K562 (cell line): ENCODE measurements at regions not wholly inside any gene's neighbourhood (a gene's known extent, or its start where the extent isn't known, plus 50 kb on each side); places are given as distances from the start of the nearest gene placed in this dataset.

ENCODE experiments used
- ATAC-seq: fragments of 200-7000 bp; cut with Tn5 transposase; 3 replicates; pipeline ENCODE4 v1.9.1; 2020; ENCODE audit warnings: moderate library complexity
- BruUV-seq: library from RNA; stranded (reverse); fragments of 400-500 nt; replicated peaks from 2 replicates; lab custom pipeline; 2021; lab: Mats Ljungman, UMichigan
- CTCF ChIA-PET: fragments of 300-600 bp; formaldehyde crosslinking; extraction: SDS; loops from one replicate; lab custom pipeline; 2021; ENCODE audit warnings: low intra/inter-chr PET ratio; lab: Yijun Ruan, JAX
- POLR2A ChIA-PET: fragments of 300-600, 350-650 bp; sonication (Branson Sonifier 250); formaldehyde crosslinking; extraction: SDS; loops from one replicate; lab custom pipeline; 2021; ENCODE audit warnings: antibody characterized with exemption, inconsistent platforms; lab: Yijun Ruan, JAX
- DNase-seq, 4 experiments: peaks; one replicate each; pipeline versions ENCODE4 v3.0.0 to v3.0.0-alpha.2; 2011 to 2018; ENCODE audit warnings: low spot score in 3 of 4, mixed read lengths in 3 of 4; ENCODE audit errors: extremely low read depth in 1 of 4
- FAIRE-seq: peaks from 2 replicates; lab custom pipeline; 2011; peaks lifted over from hg19 to GRCh38; lab: Jason Lieb, UNC
- H2AFZ ChIP-seq: 2 replicates; pipeline ENCODE4 v1.6.0; 2011; ENCODE audit warnings: low read depth, low read length, control low read depth, inconsistent platforms
- H3K27ac ChIP-seq: fragments of 200-600 bp; 3 replicates; pipeline ENCODE4 v1.8.0; 2011; ENCODE audit warnings: low read depth, mild to moderate bottlenecking, control low read depth, inconsistent platforms, low read length, moderate library complexity, mixed read lengths; ENCODE audit errors: extremely low read depth
- H3K27me3 ChIP-seq, 2 experiments: fragments of 300-600 bp in 1 of 2; 2 replicates in 1 of 2; 3 replicates in 1 of 2; pipeline versions ENCODE4 v1.6.0 to v1.8.0; 2011; ENCODE audit warnings: inconsistent platforms in 2 of 2, low read length in 2 of 2, mild to moderate bottlenecking in 1 of 2, mixed read lengths in 1 of 2, moderate library complexity in 1 of 2; ENCODE audit not compliant: control insufficient read depth in 2 of 2, insufficient read depth in 2 of 2
- H3K36me3 ChIP-seq: fragments of 300-600 bp; 3 replicates; pipeline ENCODE4 v1.8.0; 2011; ENCODE audit warnings: mild to moderate bottlenecking, low read length, inconsistent platforms; ENCODE audit not compliant: control insufficient read depth, insufficient read depth
- H3K4me1 ChIP-seq, 2 experiments: fragments of 200-600 bp in 1 of 2; replicated peaks in 1 of 2; 2 replicates in 1 of 2; 3 replicates in 1 of 2; pipeline versions ENCODE4 v1.5.1 to v1.8.0; 2011; ENCODE audit warnings: inconsistent platforms in 2 of 2, low read length in 2 of 2, mild to moderate bottlenecking in 1 of 2, mixed read lengths in 1 of 2, moderate library complexity in 1 of 2; ENCODE audit not compliant: control insufficient read depth in 2 of 2, insufficient read depth in 2 of 2
- H3K4me2 ChIP-seq: 2 replicates; pipeline ENCODE4 v1.6.1; 2011; ENCODE audit warnings: low read length, control low read depth, inconsistent platforms, mixed read lengths; ENCODE audit not compliant: insufficient read depth
- H3K4me3 ChIP-seq: fragments of 200-600 bp; sonication (generic), shearing (Covaris generic); 2 replicates; pipeline ENCODE4 v1.5.1; 2016; ENCODE audit warnings: control low read depth, inconsistent platforms
- H3K79me2 ChIP-seq: fragments of 200-600 bp; 3 replicates; pipeline ENCODE4 v1.8.0; 2011; ENCODE audit warnings: low read length, inconsistent platforms; ENCODE audit not compliant: control insufficient read depth, insufficient read depth
- H3K9ac ChIP-seq, 2 experiments: 2 replicates each; pipeline versions ENCODE4 v1.6.0 to v1.6.1; 2011; ENCODE audit warnings: low read depth in 2 of 2, low read length in 2 of 2, control low read depth in 1 of 2, inconsistent platforms in 1 of 2, mild to moderate bottlenecking in 1 of 2, mixed read lengths in 1 of 2; ENCODE audit not compliant: insufficient read depth in 1 of 2
- H3K9me1 ChIP-seq: one replicate; pipeline ENCODE4 v1.6.0; 2011; ENCODE audit warnings: inconsistent platforms, mild to moderate bottlenecking, low read length, moderate library complexity; ENCODE audit not compliant: control insufficient read depth, insufficient read depth
- H3K9me3 ChIP-seq: replicated peaks from 2 replicates; pipeline ENCODE4 v1.5.1; 2011; ENCODE audit warnings: low read depth, low read length, inconsistent platforms; ENCODE audit not compliant: control insufficient read depth, insufficient read depth
- H4K20me1 ChIP-seq: replicated peaks from 2 replicates; pipeline ENCODE4 v1.6.1; 2011; ENCODE audit warnings: low read length, inconsistent platforms, mixed read lengths; ENCODE audit not compliant: control insufficient read depth, insufficient read depth
- ARNT ChIP-seq, 2 experiments: fragments of 450-650 bp; IDR thresholded peaks; 2 replicates each; pipeline ENCODE4 v1.6.1; 2016; ENCODE audit warnings: mild to moderate bottlenecking in 1 of 2
- CBFB ChIP-seq: sonication (generic); formaldehyde crosslinking; IDR thresholded peaks from 2 replicates; pipeline ENCODE4 v1.4.0; 2020; ENCODE audit warnings: mild to moderate bottlenecking, missing genetic modification reagents
- DEAF1 ChIP-seq: fragments of 450-650 bp; formaldehyde crosslinking; IDR thresholded peaks from 2 replicates; pipeline ENCODE4 v1.4.0; 2020; ENCODE audit warnings: mild to moderate bottlenecking, moderate library complexity
- GATAD2B ChIP-seq: fragments of 450-650 bp; IDR thresholded peaks from 2 replicates; pipeline ENCODE4 v1.6.1; 2017; ENCODE audit warnings: mild to moderate bottlenecking, borderline replicate concordance
- HMGN3 ChIP-seq: IDR thresholded peaks from 2 replicates; pipeline ENCODE4 v1.6.1; 2011; ENCODE audit warnings: borderline replicate concordance, low read depth, mild to moderate bottlenecking, mixed read lengths, low read length; ENCODE audit not compliant: insufficient read length; ENCODE audit errors: extremely low read depth
- SAFB ChIP-seq: fragments of 200-400 bp; formaldehyde crosslinking; IDR thresholded peaks from 2 replicates; pipeline ENCODE4 v1.6.1; 2017; ENCODE audit warnings: low read depth, low read length, borderline replicate concordance
- TFAP4 ChIP-seq: sonication (generic); formaldehyde crosslinking; IDR thresholded peaks from 2 replicates; pipeline ENCODE4 v1.8.0; 2022; ENCODE audit warnings: missing genetic modification reagents, mild to moderate bottlenecking, moderate library complexity, borderline replicate concordance
- WGBS: fragments of 100-300 bp; shearing (Covaris generic); methylation state at CpG from one replicate; pipeline ENCODE4 v1.1.6; 2016; ENCODE audit warnings: low coverage, mixed read lengths; ENCODE audit not compliant: insufficient coverage; ENCODE audit errors: missing lambda C conversion rate; 5-methylcytosine and 5-hydroxymethylcytosine counted together
- in situ Hi-C: fragments of 300-500 bp; cut with MboI; formaldehyde crosslinking; loops from 4 replicates; pipeline ENCODE4 v1.15.0; 2018; ENCODE audit warnings: inconsistent platforms, mixed read lengths
- intact Hi-C: fragments of 100-400 bp; cut with micrococcal nuclease; formaldehyde crosslinking; loops from 2 replicates; pipeline ENCODE4 v1.14.2; 2022

GRCh38 chr12:89081719-89082369 lies 270.5 kb downstream of the DUSP6 start:
- Histone ChIP-seq H3K27ac (no peak overlapping the region), H2AFZ (no peak overlapping the region), H3K4me3 (no peak overlapping the region), H3K36me3 (no peaks in the 10 kb centered on the region), H3K9me3 (no peaks in the 10 kb centered on the region), H3K9me1 (no peaks in the 10 kb centered on the region), H3K4me1 (no peaks in the 10 kb centered on the region), H3K4me2 (no peak overlapping the region), H3K27me3 (no peaks in the 10 kb centered on the region), H3K9ac (no peak overlapping the region), H4K20me1 (no peaks in the 10 kb centered on the region), H3K79me2 (no peaks in the 10 kb centered on the region)
- ATAC-seq (no peak), FAIRE-seq (no peak), DNase-seq (no peak)
- in situ Hi-C loops (no loop called here), intact Hi-C loops (no loop called here)
- TF ChIP-seq DEAF1 (CRISPR knock-in tag) (no peak), ARNT (IDR thresholded peaks at IDR 0.05) (no peak), GATAD2B (no peak), CBFB (no peak), SAFB (no peak), HMGN3 (no peak), TFAP4 (CRISPR knock-in tag) (no peak)
- no TSS peak for BruUV-seq
- ChIA-PET CTCF (no interaction called here), POLR2A (no interaction called here)
- 6% methylated on average over 2 of the region's 2 CpGs for WGBS
